ENCODE measurements at regions not wholly inside any gene's neighbourhood (a gene's known extent, or its start where the extent isn't known, plus 50 kb on each side); places are given as distances from the start of the nearest gene placed in this dataset.
"Not testable (repeated sequence)": the region's sequence is repeated elsewhere in the genome, so short reads cannot be mapped to it uniquely, and the experiment has no call there.

GRCh38 chr4:20196476-20196875 is 55.2 kb upstream of the SLIT2 start:
- no peak for DNase-seq (ENCODE audit: low read depth in 2 of 2)

- DNase-seq (ENCODE audit: low read depth in 2 of 2): no peak
Measured at GRCh38 chr4:20195071-20195885, 56.4 kb upstream of the SLIT2 start.

GRCh38 chr4:20194123-20195013 is 57.3 kb upstream of the SLIT2 start:
- no peak for DNase-seq (ENCODE audit: low read depth in 2 of 2)

GRCh38 chr4:20193141-20193936 is 58.4 kb upstream of the SLIT2 start:
- no peak for DNase-seq (ENCODE audit: low read depth in 2 of 2)

- no peak for DNase-seq (ENCODE audit: low read depth in 2 of 2)
Measured at GRCh38 chr4:20192736-20193135, 59.0 kb upstream of the SLIT2 start.

- DNase-seq (ENCODE audit: low read depth in 2 of 2): no peak
Measured at GRCh38 chr4:20185103-20185502, 66.6 kb upstream of the SLIT2 start.

- not testable (repeated sequence) for DNase-seq (ENCODE audit: low read depth in 2 of 2)
Measured at GRCh38 chr4:20183131-20183530, 68.6 kb upstream of the SLIT2 start.

- DNase-seq (ENCODE audit: low read depth in 2 of 2): no peak
Measured at GRCh38 chr4:20181926-20182325, 69.8 kb upstream of the SLIT2 start.

- DNase-seq (ENCODE audit: low read depth in 2 of 2): no peak
Measured at GRCh38 chr4:20180509-20180908, 71.2 kb upstream of the SLIT2 start.

GRCh38 chr4:20178902-20179576 is 72.7 kb upstream of the SLIT2 start:
- no peak for DNase-seq (ENCODE audit: low read depth in 2 of 2)

- DNase-seq (ENCODE audit: low read depth in 2 of 2): no peak
Measured at GRCh38 chr4:20176881-20177280, 74.8 kb upstream of the SLIT2 start.

GRCh38 chr4:20172070-20172760 is 79.5 kb upstream of the SLIT2 start:
- DNase-seq (ENCODE audit: low read depth in 2 of 2): no peak

GRCh38 chr4:20166544-20166943 is 85.2 kb upstream of the SLIT2 start:
- DNase-seq (ENCODE audit: low read depth in 2 of 2): no peak

GRCh38 chr4:20159516-20159915 is 92.2 kb upstream of the SLIT2 start:
- DNase-seq (ENCODE audit: low read depth in 2 of 2): no peak

GRCh38 chr4:20158195-20158594 is 93.5 kb upstream of the SLIT2 start:
- no peak for DNase-seq (ENCODE audit: low read depth in 2 of 2)

GRCh38 chr4:20151436-20151835 is 100.3 kb upstream of the SLIT2 start:
- DNase-seq (ENCODE audit: low read depth in 2 of 2): no peak

- DNase-seq (ENCODE audit: low read depth in 2 of 2): not testable (repeated sequence)
Measured at GRCh38 chr4:20149143-20149542, 102.6 kb upstream of the SLIT2 start.

GRCh38 chr4:20137176-20137575 is 114.5 kb upstream of the SLIT2 start:
- DNase-seq (ENCODE audit: low read depth in 2 of 2): no peak

- DNase-seq (ENCODE audit: low read depth in 2 of 2): no peak
Measured at GRCh38 chr4:20127626-20128025, 124.1 kb upstream of the SLIT2 start.

GRCh38 chr4:20126906-20127305 is 124.8 kb upstream of the SLIT2 start:
- DNase-seq (ENCODE audit: low read depth in 2 of 2): no peak
